HCT116 (cell line): ENCODE measurements at regions not wholly inside any gene's neighbourhood (a gene's known extent, or its start where the extent isn't known, plus 50 kb on each side); places are given as distances from the start of the nearest gene placed in this dataset.

Experiments used
- ATAC-seq: fragments of 200-7000 bp; cut with Tn5 transposase; 2 replicates; pipeline ENCODE4 v1.9.1; 2020; ENCODE audit warnings: mild to moderate bottlenecking, moderate library complexity
- BruUV-seq: library from RNA; stranded (reverse); fragments of 400-500 nt; replicated peaks from 2 replicates; lab custom pipeline; 2021; lab: Mats Ljungman, UMichigan
- CTCF ChIA-PET: fragments of 300-600 bp; sonication (Branson Sonifier 250); formaldehyde crosslinking; loops from one replicate; lab custom pipeline; 2021; ENCODE audit warnings: antibody characterized with exemption; lab: Charles Lee
- POLR2A ChIA-PET: fragments of 300-600, 350-600 bp; sonication (Branson Sonifier 250); formaldehyde crosslinking; loops from one replicate; lab custom pipeline; 2021; ENCODE audit warnings: antibody characterized with exemption; lab: Charles Lee
- RAD21 ChIA-PET, 2 experiments: fragments of 300-600 bp; sonication (Branson Sonifier 250); formaldehyde crosslinking; loops; one replicate each; lab custom pipeline; 2023; ENCODE audit warnings: low total read pairs in 2 of 2; ENCODE audit not compliant: uncharacterized antibody in 2 of 2, unreplicated experiment in 2 of 2, low non-redundant PET in 1 of 2; lab: Charles Lee
- DNase-seq: peaks from one replicate; pipeline ENCODE4 v3.0.0-alpha.2; 2010; ENCODE audit warnings: low read depth, low spot score
- H2AFZ ChIP-seq: fragments of 200-600 bp; shearing (Covaris generic), sonication (generic); 2 replicates; pipeline ENCODE4 v1.6.1; 2017; ENCODE audit warnings: low read depth, mixed run types, mixed read lengths, antibody characterized with exemption, low read length; ENCODE audit not compliant: poor library complexity, severe bottlenecking
- H3K27ac ChIP-seq: 2 replicates; pipeline ENCODE4 v1.5.1; 2012; ENCODE audit warnings: low read depth, low read length
- H3K27me3 ChIP-seq: fragments of 200-600 bp; sonication (generic); 2 replicates; pipeline ENCODE4 v1.6.1; 2016; ENCODE audit warnings: mixed run types, low read length, mixed read lengths; ENCODE audit not compliant: insufficient read depth
- H3K36me3 ChIP-seq, 2 experiments: fragments of 200-500 bp in 1 of 2; fragments of 200-600 bp in 1 of 2; sonication (Bioruptor generic) in 1 of 2; sonication (generic) in 1 of 2; 2 replicates each; pipeline versions ENCODE4 v1.5.1 to v1.6.1; 2014 to 2016; ENCODE audit warnings: low read length in 2 of 2, inconsistent platforms in 1 of 2, mixed read lengths in 1 of 2, mixed run types in 1 of 2; ENCODE audit not compliant: insufficient read depth in 2 of 2, control insufficient read depth in 1 of 2
- H3K4me1 ChIP-seq, 2 experiments: fragments of 200-600 bp in 1 of 2; sonication (generic) in 1 of 2; 2 replicates each; pipeline versions ENCODE4 v1.5.1 to v1.6.1; 2012 to 2017; ENCODE audit warnings: low read length in 2 of 2, inconsistent platforms in 1 of 2, mild to moderate bottlenecking in 1 of 2, mixed read lengths in 1 of 2, mixed run types in 1 of 2, moderate library complexity in 1 of 2; ENCODE audit not compliant: insufficient read depth in 2 of 2, control insufficient read depth in 1 of 2
- H3K4me2 ChIP-seq: fragments of 200-600 bp; sonication (generic); 2 replicates; pipeline ENCODE4 v1.6.1; 2017; ENCODE audit warnings: mixed run types, low read length, mixed read lengths
- H3K4me3 ChIP-seq, 2 experiments: fragments of 200-600 bp in 1 of 2; sonication (generic) in 1 of 2; replicated peaks in 1 of 2; 2 replicates each; pipeline ENCODE4 v1.5.1; 2011 to 2016; ENCODE audit warnings: low read length in 2 of 2, control low read depth in 1 of 2, low read depth in 1 of 2, mild to moderate bottlenecking in 1 of 2, mixed read lengths in 1 of 2, mixed run types in 1 of 2
- H3K79me2 ChIP-seq: fragments of 200-600 bp; sonication (generic); 2 replicates; pipeline ENCODE4 v1.6.1; 2017; ENCODE audit warnings: mild to moderate bottlenecking, mixed run types, low read length, moderate library complexity, mixed read lengths; ENCODE audit not compliant: insufficient read depth
- H3K9ac ChIP-seq: fragments of 200-600 bp; sonication (generic); 2 replicates; pipeline ENCODE4 v1.6.1; 2016; ENCODE audit warnings: low read length, mixed read lengths
- H3K9me2 ChIP-seq: fragments of 200-600 bp; sonication (generic), shearing (Covaris generic); 2 replicates; pipeline ENCODE4 v1.6.1; 2017; ENCODE audit warnings: mixed run types, mild to moderate bottlenecking, moderate library complexity; ENCODE audit not compliant: insufficient read depth
- H3K9me3 ChIP-seq, 2 experiments: fragments of 200-500 bp in 1 of 2; fragments of 200-600 bp in 1 of 2; sonication (Bioruptor generic) in 1 of 2; sonication (generic) in 1 of 2; 2 replicates each; pipeline ENCODE4 v1.6.1; 2014 to 2017; ENCODE audit warnings: low read length in 2 of 2, mixed read lengths in 2 of 2, inconsistent platforms in 1 of 2, low read depth in 1 of 2, mild to moderate bottlenecking in 1 of 2, mixed run types in 1 of 2, moderate library complexity in 1 of 2; ENCODE audit not compliant: control insufficient read depth in 1 of 2, insufficient read depth in 1 of 2
- H4K20me1 ChIP-seq: fragments of 200-600 bp; sonication (generic), shearing (Covaris generic); 2 replicates; pipeline ENCODE4 v1.6.1; 2017; ENCODE audit warnings: mixed run types, mild to moderate bottlenecking, moderate library complexity; ENCODE audit not compliant: insufficient read depth
- CBX3 ChIP-seq: IDR thresholded peaks from 2 replicates; pipeline ENCODE4 v1.6.1; 2012; ENCODE audit warnings: low read depth
- CEBPB ChIP-seq: IDR thresholded peaks from 2 replicates; pipeline ENCODE4 v1.6.1; 2012; ENCODE audit warnings: low read depth
- EGR1 ChIP-seq: IDR thresholded peaks from 2 replicates; pipeline ENCODE4 v1.6.1; 2012; ENCODE audit warnings: low read depth
- ELF1 ChIP-seq: IDR thresholded peaks from 2 replicates; pipeline ENCODE4 v1.6.1; 2012; ENCODE audit warnings: low read depth, borderline replicate concordance
- EZH2phosphoT487 ChIP-seq: fragments of 200-600 bp; IDR thresholded peaks from 2 replicates; pipeline ENCODE4 v1.6.1; 2018; ENCODE audit warnings: antibody characterized with exemption, borderline replicate concordance
- FOSL1 ChIP-seq: IDR thresholded peaks from 2 replicates; pipeline ENCODE4 v1.6.1; 2012; ENCODE audit warnings: low read depth
- JUND ChIP-seq: IDR thresholded peaks from 2 replicates; pipeline ENCODE4 v1.6.1; 2012
- MAX ChIP-seq: IDR thresholded peaks from 2 replicates; pipeline ENCODE4 v1.6.1; 2012
- POLR2A ChIP-seq: IDR thresholded peaks from 2 replicates; pipeline ENCODE4 v1.7.0; 2011; ENCODE audit warnings: borderline replicate concordance; ENCODE audit not compliant: insufficient read depth, insufficient read length; ENCODE audit errors: extremely low read depth
- SIN3A ChIP-seq: IDR thresholded peaks from 2 replicates; pipeline ENCODE4 v1.6.1; 2012; ENCODE audit warnings: low read depth
- SRF ChIP-seq: IDR thresholded peaks from 2 replicates; pipeline ENCODE4 v1.6.1; 2012; ENCODE audit warnings: low read depth
- YY1 ChIP-seq: IDR thresholded peaks from 2 replicates; pipeline ENCODE4 v1.6.1; 2011; ENCODE audit warnings: low read length, low read depth, moderate library complexity, mild to moderate bottlenecking; ENCODE audit not compliant: insufficient replicate concordance; ENCODE audit errors: extremely low read depth
- intact Hi-C: fragments of 100-400 bp; cut with micrococcal nuclease; formaldehyde crosslinking; loops from 2 replicates; pipeline ENCODE4 v1.10.0; 2022
- TF ChIP-seq, protein P1 (sequence below): IDR thresholded peaks from 2 replicates; pipeline ENCODE4 v1.6.1; 2012; ENCODE audit warnings: low read depth
- TF ChIP-seq, protein P2 (sequence below): IDR thresholded peaks from 2 replicates; pipeline ENCODE4 v1.6.1; 2012

DNA sequence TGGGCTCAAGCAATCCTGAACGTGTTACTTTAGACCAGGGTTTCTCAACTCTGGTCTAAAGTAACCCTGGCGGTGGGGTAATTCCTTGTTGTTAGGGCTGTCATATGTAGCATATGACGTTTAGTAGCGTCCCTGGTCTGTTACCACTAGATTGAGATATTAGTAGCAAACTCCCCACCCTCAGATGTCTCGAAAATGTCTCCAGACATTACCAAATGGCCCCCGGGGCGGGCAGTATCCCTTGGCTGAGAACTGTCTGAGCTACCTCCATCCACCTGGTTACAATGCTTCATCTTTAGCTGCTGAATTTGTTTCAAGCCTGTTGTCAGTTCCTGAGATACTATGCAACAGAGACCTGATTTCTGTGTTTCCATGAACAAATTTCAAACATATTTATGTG, 56.7 kb downstream of the CLDN34 start:
- CTCF ChIA-PET: no interaction called here
- no peak overlapping the region for H2AFZ ChIP-seq
- BruUV-seq: no TSS peak
- ATAC-seq: no peak
- H3K4me3 ChIP-seq: no peak overlapping the region
- peaks cover 0 to 19% of the 10 kb centered on the region in 2 experiments; a peak in 3 of 4 replicates for H3K4me1 ChIP-seq
- intact Hi-C loops: no loop called here
- no peaks in the 10 kb centered on the region for H3K27me3 ChIP-seq
- no peaks in the 10 kb centered on the region for H3K36me3 ChIP-seq
- TF ChIP-seq EGR1 (no peak), EZH2phosphoT487 (no peak), CBX3 (no peak), MAX (no peak), POLR2A (no peak), SRF (no peak), JUND (no peak), FOSL1 (no peak), ELF1 (no peak), SIN3A (no peak), CEBPB (no peak), YY1 (no peak)
- TF ChIP-seq, protein P1, sequence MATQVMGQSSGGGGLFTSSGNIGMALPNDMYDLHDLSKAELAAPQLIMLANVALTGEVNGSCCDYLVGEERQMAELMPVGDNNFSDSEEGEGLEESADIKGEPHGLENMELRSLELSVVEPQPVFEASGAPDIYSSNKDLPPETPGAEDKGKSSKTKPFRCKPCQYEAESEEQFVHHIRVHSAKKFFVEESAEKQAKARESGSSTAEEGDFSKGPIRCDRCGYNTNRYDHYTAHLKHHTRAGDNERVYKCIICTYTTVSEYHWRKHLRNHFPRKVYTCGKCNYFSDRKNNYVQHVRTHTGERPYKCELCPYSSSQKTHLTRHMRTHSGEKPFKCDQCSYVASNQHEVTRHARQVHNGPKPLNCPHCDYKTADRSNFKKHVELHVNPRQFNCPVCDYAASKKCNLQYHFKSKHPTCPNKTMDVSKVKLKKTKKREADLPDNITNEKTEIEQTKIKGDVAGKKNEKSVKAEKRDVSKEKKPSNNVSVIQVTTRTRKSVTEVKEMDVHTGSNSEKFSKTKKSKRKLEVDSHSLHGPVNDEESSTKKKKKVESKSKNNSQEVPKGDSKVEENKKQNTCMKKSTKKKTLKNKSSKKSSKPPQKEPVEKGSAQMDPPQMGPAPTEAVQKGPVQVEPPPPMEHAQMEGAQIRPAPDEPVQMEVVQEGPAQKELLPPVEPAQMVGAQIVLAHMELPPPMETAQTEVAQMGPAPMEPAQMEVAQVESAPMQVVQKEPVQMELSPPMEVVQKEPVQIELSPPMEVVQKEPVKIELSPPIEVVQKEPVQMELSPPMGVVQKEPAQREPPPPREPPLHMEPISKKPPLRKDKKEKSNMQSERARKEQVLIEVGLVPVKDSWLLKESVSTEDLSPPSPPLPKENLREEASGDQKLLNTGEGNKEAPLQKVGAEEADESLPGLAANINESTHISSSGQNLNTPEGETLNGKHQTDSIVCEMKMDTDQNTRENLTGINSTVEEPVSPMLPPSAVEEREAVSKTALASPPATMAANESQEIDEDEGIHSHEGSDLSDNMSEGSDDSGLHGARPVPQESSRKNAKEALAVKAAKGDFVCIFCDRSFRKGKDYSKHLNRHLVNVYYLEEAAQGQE: no peak
- TF ChIP-seq, protein P2, sequence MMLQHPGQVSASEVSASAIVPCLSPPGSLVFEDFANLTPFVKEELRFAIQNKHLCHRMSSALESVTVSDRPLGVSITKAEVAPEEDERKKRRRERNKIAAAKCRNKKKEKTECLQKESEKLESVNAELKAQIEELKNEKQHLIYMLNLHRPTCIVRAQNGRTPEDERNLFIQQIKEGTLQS: no peak
- TF ChIP-seq, all 23 proteins: peak for 0
- no peaks in the 10 kb centered on the region for H3K9me2 ChIP-seq
- no peaks in the 10 kb centered on the region for H3K9me3 ChIP-seq
- H3K79me2 ChIP-seq: no peaks in the 10 kb centered on the region
- no peak for DNase-seq
- RAD21 ChIA-PET: no interaction called here
- POLR2A ChIA-PET: no interaction called here
- H3K9ac ChIP-seq: no peak overlapping the region
- no peaks in the 10 kb centered on the region for H4K20me1 ChIP-seq
- no peak overlapping the region for H3K27ac ChIP-seq
- no peak overlapping the region for H3K4me2 ChIP-seq
